Stimulated activated CD8-positive, alpha-beta memory T cell treated with anti-CD3 and anti-CD28 coated beads, Interleukin-15, amount 100 ng/mL, for 4 hours (primary cell): ENCODE measurements at regions not wholly inside any gene's neighbourhood (a gene's known extent, or its start where the extent isn't known, plus 50 kb on each side); places are given as distances from the start of the nearest gene placed in this dataset.
"Not testable (repeated sequence)": the region's sequence is repeated elsewhere in the genome, so short reads cannot be mapped to it uniquely, and the experiment has no call there.

Source experiments
- DNase-seq, 2 donors: peaks; one replicate each; pipeline ENCODE4 v3.0.0-alpha.2; 2020; ENCODE audit warnings: low read depth in 2 of 2

DNA sequence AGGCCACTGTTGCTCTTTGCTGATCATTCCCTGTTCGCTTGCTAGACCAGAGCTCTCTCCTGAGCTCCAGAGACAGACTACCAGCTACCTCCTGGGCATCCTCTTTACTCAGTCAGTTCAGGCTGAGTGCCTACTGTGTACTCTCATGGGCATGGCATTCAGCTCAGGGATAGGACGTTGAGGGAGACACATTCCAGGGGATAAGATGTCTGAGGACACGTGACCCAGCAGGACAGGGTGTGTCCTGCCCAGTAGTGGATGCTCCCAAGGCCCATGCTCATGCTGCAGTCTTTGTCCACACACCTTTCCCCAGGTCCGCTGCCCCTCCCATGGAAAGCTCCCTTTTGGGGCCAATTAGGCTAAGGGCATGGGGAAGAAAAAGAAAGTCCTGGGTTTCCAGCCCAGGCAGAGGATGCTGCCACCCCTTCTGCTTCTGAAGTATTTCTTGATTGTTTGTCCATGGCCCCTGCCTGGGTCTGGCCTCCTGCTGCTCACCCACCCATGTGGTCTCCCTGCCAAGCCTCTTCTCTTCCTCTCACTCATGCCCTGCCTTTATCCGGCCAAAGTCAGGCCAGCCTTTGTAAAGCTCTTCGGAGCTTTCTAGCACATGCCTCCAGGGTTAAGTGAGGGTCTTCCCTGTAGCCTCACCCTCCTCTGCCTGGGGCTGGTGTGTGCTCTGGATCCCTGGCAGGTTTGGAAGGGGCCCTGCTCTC is 60.5 kb upstream of the PITX1 start:
- no peak for DNase-seq

GRCh38 chr5:135093483-135093882 is 59.5 kb upstream of the PITX1 start:
- not testable (repeated sequence) for DNase-seq

GRCh38 chr5:135092476-135092875 is 58.4 kb upstream of the PITX1 start:
- no peak for DNase-seq

DNA sequence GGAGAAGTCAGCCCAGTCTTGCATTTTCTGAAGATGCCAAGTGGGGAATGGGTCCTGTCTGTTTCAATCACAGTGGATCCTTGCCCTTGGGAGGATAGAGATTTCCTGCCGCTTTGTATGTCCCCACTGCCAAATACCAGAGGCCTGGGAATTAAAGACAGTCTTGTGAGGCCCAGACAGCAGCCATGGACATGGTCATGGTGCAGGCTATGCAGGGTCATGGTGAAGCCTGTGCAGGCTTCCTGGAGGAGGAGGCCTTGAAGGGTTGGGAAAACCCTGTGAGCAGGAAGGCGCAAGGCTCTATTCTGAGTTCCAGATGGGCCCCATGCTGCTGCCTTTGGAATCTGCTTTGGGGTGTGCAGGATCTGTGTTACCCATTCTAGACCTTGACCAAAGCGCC is 57.3 kb upstream of the PITX1 start:
- no peak for DNase-seq

- no peak for DNase-seq
Measured at GRCh38 chr5:135089912-135090311, 55.9 kb upstream of the PITX1 start.

GRCh38 chr5:135088911-135089310 is 54.9 kb upstream of the PITX1 start:
- DNase-seq = no peak

- DNase-seq = no peak
Measured at GRCh38 chr5:135087950-135088349, 53.9 kb upstream of the PITX1 start.

GRCh38 chr5:135085936-135086725 is 52.1 kb upstream of the PITX1 start:
- no peak for DNase-seq

DNA sequence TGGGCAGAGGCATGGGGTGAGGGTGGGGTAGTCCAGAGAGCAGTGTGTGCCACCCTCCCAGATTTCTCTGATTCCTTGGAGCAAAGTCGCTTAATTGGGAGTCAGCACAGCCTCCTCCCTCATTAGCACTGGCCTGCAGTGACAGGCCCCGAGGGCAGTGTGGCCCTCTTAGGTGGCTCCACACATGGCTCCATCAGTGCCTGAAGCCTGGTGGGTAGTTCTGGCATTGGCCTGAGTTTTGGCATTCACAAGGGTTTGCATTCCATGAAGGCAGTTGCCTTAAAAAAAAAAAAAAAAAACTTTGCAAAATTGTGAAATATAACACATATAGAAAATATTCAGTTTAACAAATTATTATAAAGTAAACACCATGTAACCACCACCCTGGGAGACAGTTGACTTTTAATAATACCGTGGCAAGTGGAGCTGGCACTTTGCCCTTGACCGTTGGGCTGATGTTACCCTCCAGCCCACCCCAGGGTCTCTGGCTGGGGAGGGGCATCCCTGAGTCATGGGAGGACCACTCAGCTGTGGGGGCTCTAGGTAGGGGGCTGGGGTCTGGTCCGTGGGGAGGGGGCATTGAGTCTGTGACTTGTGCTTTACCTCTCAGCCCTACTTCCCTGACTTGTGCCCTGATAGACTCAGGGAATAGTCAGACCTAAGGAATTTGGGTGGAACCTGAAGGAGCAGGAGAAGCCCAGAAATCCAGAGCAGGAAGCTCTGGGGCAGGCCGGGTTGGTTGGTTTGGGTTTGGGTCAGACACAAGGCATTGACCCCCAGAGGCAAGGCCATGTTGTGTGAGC is 51.3 kb upstream of the PITX1 start:
- DNase-seq = no peak
